Left colon (tissue), 2 donors: ENCODE measurements at regions not wholly inside any gene's neighbourhood (a gene's known extent, or its start where the extent isn't known, plus 50 kb on each side); places are given as distances from the start of the nearest gene placed in this dataset.
"Not testable (repeated sequence)": the region's sequence is repeated elsewhere in the genome, so short reads cannot be mapped to it uniquely, and the experiment has no call there.

Experiments used
- ATAC-seq: fragments of 200-7000 bp; cut with Tn5 transposase; one replicate; pipeline ENCODE4 v1.9.1; 2020; ENCODE audit warnings: mild to moderate bottlenecking, moderate library complexity
- DNase-seq, 2 donors: peaks; one replicate each; pipeline ENCODE4 v3.0.0-alpha.2; 2020
- intact Hi-C, 2 donors: fragments of 100-400 bp; cut with DNase I in 1 of 2; cut with micrococcal nuclease in 1 of 2; formaldehyde crosslinking; loops; one replicate each; pipeline versions ENCODE4 v1.11.2 to v1.14.0; 2022; cut with DNase I, micrococcal nuclease
- donor health status: DM: no; HTN: no; CAD: no.
- donor health status: DM: yes; HTN: yes; CAD: no.

GRCh38 chr18:10247021-10247741, 207.3 kb upstream of the APCDD1 start:
- ATAC-seq (no peak), DNase-seq (no peak)
- intact Hi-C loops, result no loop called here

- intact Hi-C loops, result no loop called here
- ATAC-seq (no peak), DNase-seq (no peak)
These were observed 206.7 kb upstream of the APCDD1 start for GRCh38 chr18:10247742-10248082.

- ATAC-seq, result no peak
- intact Hi-C loops, result no loop called here
- no peak for DNase-seq
These were observed 205.7 kb upstream of the APCDD1 start for GRCh38 chr18:10248738-10249137.

- intact Hi-C loops, result no loop called here
- ATAC-seq, result no peak
- no peak for DNase-seq
These were observed 205.2 kb upstream of the APCDD1 start for GRCh38 chr18:10249270-10249669.

- no peak for DNase-seq
- intact Hi-C loops, result no loop called here
- no peak for ATAC-seq
These were observed 204.6 kb upstream of the APCDD1 start for GRCh38 chr18:10249801-10250200.

- DNase-seq (no peak), ATAC-seq (no peak)
- intact Hi-C loops, result no loop called here
These were observed 201.9 kb upstream of the APCDD1 start for GRCh38 chr18:10252494-10252893.

GRCh38 chr18:10252952-10253705, 201.3 kb upstream of the APCDD1 start:
- no peak for ATAC-seq
- DNase-seq, result no peak
- intact Hi-C loops, result no loop called here

- ATAC-seq, DNase-seq, intact Hi-C loops: not testable (repeated sequence)
These were observed 198.2 kb upstream of the APCDD1 start for GRCh38 chr18:10256276-10256675.

- ATAC-seq (no peak), DNase-seq (no peak)
- intact Hi-C loops, result no loop called here
These were observed 195.5 kb upstream of the APCDD1 start for GRCh38 chr18:10258836-10259474.

GRCh38 chr18:10259901-10260300, 194.5 kb upstream of the APCDD1 start:
- ATAC-seq (no peak), DNase-seq (no peak)

GRCh38 chr18:10261344-10262276, 192.8 kb upstream of the APCDD1 start:
- ATAC-seq, result no peak
- intact Hi-C loops, result no loop called here
- no peak for DNase-seq

More at GRCh38 chr18:10259901-10260300, 194.5 kb upstream of the APCDD1 start:
- intact Hi-C loops, result no loop called here

GRCh38 chr18:10262566-10262965, 191.9 kb upstream of the APCDD1 start:
- no peak for DNase-seq
- intact Hi-C loops, result no loop called here
- ATAC-seq, result no peak

GRCh38 chr18:10264260-10264659, 190.2 kb upstream of the APCDD1 start:
- DNase-seq (no peak), ATAC-seq (no peak)
- intact Hi-C loops, result no loop called here

GRCh38 chr18:10265560-10266333, 188.7 kb upstream of the APCDD1 start:
- no peak for DNase-seq
- intact Hi-C loops, result no loop called here
- no peak for ATAC-seq

GRCh38 chr18:10266334-10266590, 188.2 kb upstream of the APCDD1 start:
- ATAC-seq, result no peak

GRCh38 chr18:10269261-10269660, 185.2 kb upstream of the APCDD1 start:
- intact Hi-C loops, result no loop called here
- no peak for DNase-seq
- ATAC-seq, result no peak

More at GRCh38 chr18:10266334-10266590, 188.2 kb upstream of the APCDD1 start:
- no peak for DNase-seq
- intact Hi-C loops, result no loop called here

- intact Hi-C loops, result no loop called here
- no peak for ATAC-seq
These were observed 184.3 kb upstream of the APCDD1 start for GRCh38 chr18:10270151-10270571.

GRCh38 chr18:10271481-10271880, 183.0 kb upstream of the APCDD1 start:
- intact Hi-C loops, result no loop called here
- DNase-seq (no peak), ATAC-seq (no peak)

More at GRCh38 chr18:10270151-10270571, 184.3 kb upstream of the APCDD1 start:
- DNase-seq, result no peak

- ATAC-seq, result no peak
- DNase-seq, result no peak
- intact Hi-C loops, result no loop called here
These were observed 180.1 kb upstream of the APCDD1 start for GRCh38 chr18:10274301-10274700.
